ENCODE measurements at regions not wholly inside any gene's neighbourhood (a gene's known extent, or its start where the extent isn't known, plus 50 kb on each side); places are given as distances from the start of the nearest gene placed in this dataset.

GRCh38 chr12:25397001-25397400 lies 146.3 kb upstream of the KRAS start:
- Histone ChIP-seq H3K4me1 (ENCODE audit: control insufficient read depth, insufficient read depth, low read length) (no peaks in the 10 kb centered on the region), H3K9ac (ENCODE audit: control insufficient read depth, insufficient read depth, low read length) (no peak overlapping the region), H4K20me1 (ENCODE audit: control insufficient read depth, insufficient read depth) (no peaks in the 10 kb centered on the region), H3K27me3 (replicated peaks in 1 of 2; ENCODE audit: control insufficient read depth in 2 of 2, insufficient read depth in 2 of 2, low read length in 1 of 2) (peaks cover 0 to 3% of the 10 kb centered on the region in 2 experiments; a peak in 1 of 4 replicates), H3K79me2 (ENCODE audit: control insufficient read depth, insufficient read depth, low read length) (no peaks in the 10 kb centered on the region), H3K27ac (ENCODE audit: control insufficient read depth, insufficient read depth) (no peak overlapping the region), H3K4me2 (ENCODE audit: control insufficient read depth, insufficient read depth) (no peak overlapping the region), H3K4me3 (no peak overlapping the region), H3K9me3 (replicated peaks; ENCODE audit: control insufficient read depth, insufficient read depth, low read length) (no peaks in the 10 kb centered on the region; the same call in 1 of the 3 replicates), H3K36me3 (ENCODE audit: control insufficient read depth in 2 of 2, insufficient read depth in 2 of 2, low read length in 1 of 2) (no peaks in the 10 kb centered on the region), H2AFZ (ENCODE audit: control insufficient read depth, low read depth, low read length) (no peak overlapping the region)
- DNase-seq (ENCODE audit: low read depth, low spot score) = no peak
- in situ Hi-C loops (cut with MboI) (no loop called here), intact Hi-C loops (cut with micrococcal nuclease; ENCODE audit: unreplicated experiment) (no loop called here)
- SMC1A ChIA-PET (ENCODE audit: uncharacterized antibody, unreplicated experiment) = interaction anchor here (1.0 kb wide), 1 partner anchor 42 kb away, joined by 3 read pairs; no protein-coding TSS in a partner anchor
- no peak for FAIRE-seq
- WGBS (ENCODE audit: insufficient coverage, insufficient replicate concordance, low lambda C conversion rate, missing lambda C conversion rate) = 70% methylated on average over 6 of the region's 6 CpGs
- TF ChIP-seq LARP7 (IDR thresholded peaks at IDR 0.05) = no peak
- TF ChIP-seq MAX (IDR thresholded peaks at IDR 0.05; ENCODE audit: low read depth, low read length) = no peak
- no peak for TF ChIP-seq BRCA1 (IDR thresholded peaks at IDR 0.05; ENCODE audit: low read depth, low read length)
- no peak for TF ChIP-seq RFX5 (IDR thresholded peaks at IDR 0.05; ENCODE audit: low read depth, low read length)
- no peak for TF ChIP-seq IRF5 (IDR thresholded peaks at IDR 0.05; ENCODE audit: borderline replicate concordance)
- POLR2A ChIA-PET = no interaction called here
- ATAC-seq = no peak
- BruUV-seq (replicated peaks) = no TSS peak
- CTCF ChIA-PET = interaction anchor here (0.7 to 2.1 kb wide), 3 partner anchors 10 to 240 kb away, joined by 3 to 7 read pairs (median 3); no protein-coding TSS in a partner anchor
- RAD21 ChIA-PET (ENCODE audit: unreplicated experiment) = interaction anchor here (1.0 kb wide), 1 partner anchor 9 kb away, joined by 4 read pairs; no protein-coding TSS in a partner anchor

GRCh38 chr12:25395227-25395626 lies 144.5 kb upstream of the KRAS start:
- RAD21 ChIA-PET (ENCODE audit: unreplicated experiment) = interaction anchor here (1.4 kb wide), 1 partner anchor 29 kb away, joined by 3 read pairs; no protein-coding TSS in a partner anchor
- CTCF ChIA-PET = interaction anchor here (0.7 to 1.6 kb wide), 2 partner anchors 154 to 187 kb away, joined by 3 to 4 read pairs; no protein-coding TSS in a partner anchor
- Histone ChIP-seq H4K20me1 (ENCODE audit: control insufficient read depth, insufficient read depth) (no peaks in the 10 kb centered on the region), H3K79me2 (ENCODE audit: control insufficient read depth, insufficient read depth, low read length) (no peaks in the 10 kb centered on the region), H3K27me3 (replicated peaks in 1 of 2; ENCODE audit: control insufficient read depth in 2 of 2, insufficient read depth in 2 of 2, low read length in 1 of 2) (peaks cover 0 to 3% of the 10 kb centered on the region in 2 experiments; a peak in 1 of 4 replicates), H2AFZ (ENCODE audit: control insufficient read depth, low read depth, low read length) (no peak overlapping the region), H3K9ac (ENCODE audit: control insufficient read depth, insufficient read depth, low read length) (no peak overlapping the region), H3K4me2 (ENCODE audit: control insufficient read depth, insufficient read depth) (no peak overlapping the region), H3K9me3 (replicated peaks; ENCODE audit: control insufficient read depth, insufficient read depth, low read length) (no peaks in the 10 kb centered on the region; the same call in 1 of the 3 replicates), H3K27ac (ENCODE audit: control insufficient read depth, insufficient read depth) (no peak overlapping the region), H3K4me3 (no peak overlapping the region), H3K36me3 (ENCODE audit: control insufficient read depth in 2 of 2, insufficient read depth in 2 of 2, low read length in 1 of 2) (no peaks in the 10 kb centered on the region), H3K4me1 (ENCODE audit: control insufficient read depth, insufficient read depth, low read length) (no peaks in the 10 kb centered on the region)
- SMC1A ChIA-PET (ENCODE audit: uncharacterized antibody, unreplicated experiment) = no interaction called here
- no TSS peak for BruUV-seq (replicated peaks)
- intact Hi-C loops (cut with micrococcal nuclease; ENCODE audit: unreplicated experiment) (no loop called here), in situ Hi-C loops (cut with MboI) (no loop called here)
- POLR2A ChIA-PET = no interaction called here
- 0% methylated on average over 1 of the region's 1 CpG for WGBS (ENCODE audit: insufficient coverage, insufficient replicate concordance, low lambda C conversion rate, missing lambda C conversion rate)
- TF ChIP-seq MEF2B (IDR thresholded peaks at IDR 0.05; ENCODE audit: partially characterized antibody, poor library complexity, severe bottlenecking) (no peak), ZNF217 (IDR thresholded peaks at IDR 0.05) (no peak), YY1 (IDR thresholded peaks at IDR 0.05; ENCODE audit: low read depth, low read length) (no peak), BHLHE40 (IDR thresholded peaks at IDR 0.05; ENCODE audit: borderline replicate concordance in 1 of 2, low read depth in 2 of 2, low read length in 1 of 2) (no peak), ATF3 (IDR thresholded peaks at IDR 0.05; ENCODE audit: borderline replicate concordance, extremely low read depth, low read depth, low read length) (no peak), PBX3 (IDR thresholded peaks at IDR 0.05; ENCODE audit: insufficient replicate concordance, low read depth, low read length) (no peak), NFYA (IDR thresholded peaks at IDR 0.05; ENCODE audit: borderline replicate concordance, low read depth, low read length) (no peak), MLLT1 (IDR thresholded peaks at IDR 0.05) (no peak)
- FAIRE-seq (no peak), ATAC-seq (no peak), DNase-seq (ENCODE audit: low read depth, low spot score) (no peak)
